GM18867 (cell line): ENCODE measurements at regions not wholly inside any gene's neighbourhood (a gene's known extent, or its start where the extent isn't known, plus 50 kb on each side); places are given as distances from the start of the nearest gene placed in this dataset.

ENCODE experiments used
- ATAC-seq: cut with Tn5 transposase; IDR thresholded peaks from one replicate; pipeline ENCODE4 v1.9.1; 2021; ENCODE audit warnings: mild to moderate bottlenecking, moderate library complexity; ENCODE audit not compliant: unreplicated experiment

- no peak for ATAC-seq
Measured at GRCh38 chr7:135831455-135832195, 83.0 kb upstream of the FAM180A start.

- ATAC-seq, result no peak
Measured at GRCh38 chr7:135828604-135829003, 80.0 kb upstream of the FAM180A start.

DNA sequence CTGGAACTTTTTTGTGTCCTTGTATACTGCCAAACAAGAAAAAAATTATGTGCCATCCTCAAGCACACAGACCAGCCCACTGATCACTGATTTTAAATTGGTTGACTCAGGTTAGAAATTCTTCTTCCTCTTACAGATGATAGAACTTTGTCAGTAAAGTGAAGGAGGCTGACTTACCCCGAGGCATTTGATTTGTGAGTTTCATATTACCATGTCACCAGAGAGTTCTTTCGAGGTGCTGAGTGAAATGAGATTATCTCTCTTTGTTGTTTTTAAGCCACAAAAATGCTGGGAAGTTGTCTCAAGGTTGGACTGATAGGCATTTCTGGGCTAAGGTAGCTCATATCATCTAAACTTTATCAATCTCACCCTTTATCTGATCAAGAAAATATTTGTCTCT, 78.8 kb upstream of the FAM180A start:
- no peak for ATAC-seq

GRCh38 chr7:135825406-135825805, 76.8 kb upstream of the FAM180A start:
- no peak for ATAC-seq

DNA sequence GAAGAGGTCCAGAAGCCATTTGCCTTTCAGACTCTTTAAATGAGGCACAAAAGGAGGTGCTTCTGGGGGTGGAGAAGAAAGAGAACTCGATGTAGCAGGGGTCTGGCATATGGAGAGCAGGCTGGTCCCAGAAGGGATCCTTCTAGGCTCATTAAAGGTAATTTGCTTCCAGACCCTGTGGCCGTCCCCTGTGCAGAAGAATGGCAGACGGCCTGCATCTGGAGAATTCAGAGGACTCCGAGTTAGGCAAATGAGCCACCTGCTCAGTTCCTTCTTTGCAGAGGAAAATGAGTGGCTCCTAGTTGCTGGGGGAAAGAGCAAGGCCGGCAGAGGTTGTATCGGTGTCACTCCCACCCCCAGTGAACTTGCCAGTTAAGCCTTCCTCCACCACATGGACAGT, 73.8 kb upstream of the FAM180A start:
- ATAC-seq, result no peak

- no peak for ATAC-seq
Measured at GRCh38 chr7:135817583-135817982, 69.0 kb upstream of the FAM180A start.

- no peak for ATAC-seq
Measured at GRCh38 chr7:135815033-135815432, 66.4 kb upstream of the FAM180A start.

DNA sequence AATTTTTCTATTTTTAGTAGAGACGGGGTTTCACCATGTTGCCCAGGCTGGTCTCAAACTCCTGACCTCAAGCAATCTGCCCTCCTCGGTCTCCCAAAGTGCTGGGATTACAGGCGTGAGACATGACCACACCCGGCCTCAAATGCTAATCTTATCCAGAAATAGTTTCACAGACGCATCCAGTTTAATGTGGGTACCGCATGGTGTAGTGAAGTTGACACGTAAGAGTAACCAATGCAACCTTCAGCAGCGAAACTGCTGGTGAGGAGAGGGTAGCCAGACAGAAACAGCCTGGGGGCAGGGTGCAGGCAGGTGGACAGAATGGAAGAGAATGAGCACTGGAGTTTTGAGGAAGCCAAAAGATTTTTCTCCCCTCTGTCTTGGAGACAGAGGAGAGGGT, 63.5 kb upstream of the FAM180A start:
- ATAC-seq, result no peak

DNA sequence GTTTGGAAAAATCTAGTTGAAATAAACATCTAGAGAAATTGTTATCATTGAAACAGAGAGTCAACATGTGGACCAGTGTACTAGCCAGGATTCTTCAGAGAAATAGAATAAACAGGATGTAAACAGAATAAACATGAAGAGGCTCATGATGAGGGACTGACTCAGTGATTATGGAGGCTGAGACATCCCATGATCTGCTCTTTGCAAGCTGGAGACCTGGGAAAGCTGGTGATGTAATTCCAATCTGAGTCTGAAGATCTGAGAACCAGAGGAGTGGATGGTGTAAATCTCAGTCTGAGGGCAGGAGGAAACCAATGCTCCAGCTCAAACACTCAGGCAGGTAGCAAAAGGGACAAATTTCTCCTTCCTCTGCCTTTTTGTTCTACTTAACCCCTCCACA, 62.9 kb upstream of the FAM180A start:
- ATAC-seq, result no peak

DNA sequence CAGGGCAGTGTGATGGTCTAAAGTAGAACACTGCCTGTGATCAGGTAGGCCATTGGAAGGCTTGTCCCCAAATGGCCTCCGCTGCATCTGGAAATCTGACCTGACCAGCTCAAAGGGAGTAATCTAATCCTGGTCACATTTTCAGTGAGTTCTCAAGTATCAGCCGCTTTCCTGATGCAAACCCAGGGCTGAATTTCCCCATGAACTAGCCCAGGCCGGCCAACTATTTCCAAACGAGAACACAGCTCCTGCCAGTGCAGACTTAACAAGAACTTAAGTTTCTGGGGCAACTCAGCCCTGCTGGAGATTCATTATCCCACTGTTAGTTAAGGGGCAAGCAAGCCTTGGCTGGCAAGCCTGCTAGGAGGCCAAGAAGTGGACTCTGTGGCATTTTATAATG, 59.6 kb upstream of the FAM180A start:
- ATAC-seq, result no peak

DNA sequence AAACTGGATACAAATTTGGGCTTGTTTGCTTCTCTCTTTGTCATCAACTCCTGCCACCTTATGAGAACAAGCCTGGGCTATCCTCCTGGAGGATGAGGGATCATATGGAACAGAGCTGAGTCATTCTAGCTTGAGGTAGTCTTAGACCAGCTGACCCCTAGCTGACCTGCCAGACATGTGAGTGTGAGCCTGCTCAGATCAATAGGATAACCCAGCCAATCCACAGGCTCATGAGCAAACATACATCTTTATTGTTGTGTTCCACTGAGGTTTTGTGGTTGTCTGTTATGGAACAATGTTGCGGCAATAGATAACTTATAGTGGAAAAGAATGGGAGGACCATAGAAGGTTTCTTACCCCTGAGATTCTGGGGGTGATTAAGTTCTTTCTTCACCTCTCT, 54.5 kb upstream of the FAM180A start:
- ATAC-seq, result no peak

DNA sequence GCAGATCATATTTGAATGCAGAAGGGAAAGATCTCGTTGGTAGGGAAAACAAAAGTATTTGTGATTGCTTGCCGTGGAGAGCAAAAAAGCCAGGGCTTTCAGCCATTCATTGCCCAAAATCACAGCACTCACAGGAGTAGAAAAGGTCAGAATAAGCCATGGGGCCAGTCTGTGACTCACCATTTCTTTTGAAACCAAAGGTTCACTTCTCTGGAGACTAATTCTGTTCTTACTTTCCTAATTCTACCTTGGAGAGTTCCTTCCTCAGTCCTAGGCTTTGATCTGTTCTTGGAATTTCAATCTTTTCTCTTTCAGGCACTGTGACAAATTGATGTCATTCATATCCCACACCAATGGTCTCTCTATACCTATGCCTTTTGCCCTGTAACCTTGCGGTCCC, 54.1 kb upstream of the FAM180A start:
- no peak for ATAC-seq

DNA sequence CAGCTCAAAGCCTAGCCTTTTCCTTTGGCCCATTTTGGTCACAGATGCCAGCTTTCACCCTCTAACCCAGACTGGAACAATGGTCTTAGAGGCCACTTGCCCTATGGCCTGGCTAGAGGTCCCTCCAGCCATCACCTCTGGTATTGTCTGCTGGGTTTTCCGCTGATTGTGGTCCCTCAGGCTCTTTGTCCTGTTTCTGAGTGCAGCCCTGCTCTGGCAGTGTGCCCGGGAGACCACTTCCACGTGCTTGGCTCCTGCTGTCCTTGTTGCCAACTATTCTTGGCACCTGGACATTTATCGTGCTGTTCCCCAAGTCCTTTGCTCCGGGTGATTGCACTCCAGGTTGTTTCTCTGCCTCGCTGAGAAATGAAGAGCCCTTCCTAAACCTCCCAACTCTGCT, 53.3 kb upstream of the FAM180A start:
- no peak for ATAC-seq

DNA sequence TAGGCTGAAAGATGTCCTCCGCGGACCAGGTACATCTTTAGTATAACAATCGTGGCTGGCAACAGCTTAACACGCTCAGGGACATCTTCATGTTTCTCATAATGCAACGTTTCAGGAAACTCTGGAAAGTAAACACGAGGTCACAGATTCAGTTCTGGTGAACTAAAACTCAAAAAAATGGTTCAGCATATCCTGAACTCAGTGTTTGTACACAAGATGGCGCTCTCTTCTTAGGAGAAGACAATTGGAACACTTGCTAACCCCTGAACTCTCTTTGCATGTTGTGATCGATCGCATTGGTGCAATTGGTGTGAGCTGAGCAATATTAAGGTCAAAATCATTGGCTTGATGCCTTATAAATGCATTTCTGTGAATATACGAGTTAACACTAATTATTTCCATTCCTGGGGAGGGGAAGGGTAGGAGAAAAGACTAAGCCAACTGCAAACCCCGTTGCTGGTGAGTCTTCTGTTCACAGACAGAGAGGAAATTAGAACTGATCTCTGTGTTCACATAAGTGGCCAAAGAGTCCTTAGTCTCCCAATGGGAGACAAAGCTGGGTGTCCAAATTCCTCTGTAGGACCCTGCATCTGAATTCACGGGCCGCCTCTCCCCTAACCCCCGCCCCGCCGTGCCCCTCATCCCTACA, 52.6 kb upstream of the FAM180A start:
- ATAC-seq, result peak; percentile 83

GRCh38 chr7:135800560-135800959, 51.9 kb upstream of the FAM180A start:
- ATAC-seq, result no peak

DNA sequence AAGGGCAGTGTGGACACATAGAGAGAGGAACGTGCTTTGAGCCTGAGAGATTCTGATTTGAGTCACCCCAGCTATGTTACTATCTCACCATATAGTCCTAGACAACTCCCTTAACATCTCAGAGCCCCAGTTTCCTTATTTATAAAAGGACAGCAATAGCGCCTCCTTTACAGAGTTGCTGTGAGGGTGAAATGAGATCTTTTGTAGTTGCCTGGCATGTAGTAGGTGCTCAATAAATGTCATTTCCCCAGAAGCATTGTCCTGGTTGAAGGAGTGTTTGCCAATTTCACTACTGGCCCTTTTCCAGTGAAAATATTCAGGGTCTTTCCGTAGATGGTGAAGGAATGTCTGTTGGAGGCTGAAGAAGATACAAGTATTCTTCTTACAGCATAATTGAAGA, 51.3 kb upstream of the FAM180A start:
- no peak for ATAC-seq
